HG03103 (cell line): ENCODE measurements at regions not wholly inside any gene's neighbourhood (a gene's known extent, or its start where the extent isn't known, plus 50 kb on each side); places are given as distances from the start of the nearest gene placed in this dataset.
"Not testable (repeated sequence)": the region's sequence is repeated elsewhere in the genome, so short reads cannot be mapped to it uniquely, and the experiment has no call there.

Source experiments
- ATAC-seq: cut with Tn5 transposase; IDR thresholded peaks from one replicate; pipeline ENCODE4 v1.9.1; 2021; ENCODE audit warnings: low read depth; ENCODE audit not compliant: unreplicated experiment

DNA sequence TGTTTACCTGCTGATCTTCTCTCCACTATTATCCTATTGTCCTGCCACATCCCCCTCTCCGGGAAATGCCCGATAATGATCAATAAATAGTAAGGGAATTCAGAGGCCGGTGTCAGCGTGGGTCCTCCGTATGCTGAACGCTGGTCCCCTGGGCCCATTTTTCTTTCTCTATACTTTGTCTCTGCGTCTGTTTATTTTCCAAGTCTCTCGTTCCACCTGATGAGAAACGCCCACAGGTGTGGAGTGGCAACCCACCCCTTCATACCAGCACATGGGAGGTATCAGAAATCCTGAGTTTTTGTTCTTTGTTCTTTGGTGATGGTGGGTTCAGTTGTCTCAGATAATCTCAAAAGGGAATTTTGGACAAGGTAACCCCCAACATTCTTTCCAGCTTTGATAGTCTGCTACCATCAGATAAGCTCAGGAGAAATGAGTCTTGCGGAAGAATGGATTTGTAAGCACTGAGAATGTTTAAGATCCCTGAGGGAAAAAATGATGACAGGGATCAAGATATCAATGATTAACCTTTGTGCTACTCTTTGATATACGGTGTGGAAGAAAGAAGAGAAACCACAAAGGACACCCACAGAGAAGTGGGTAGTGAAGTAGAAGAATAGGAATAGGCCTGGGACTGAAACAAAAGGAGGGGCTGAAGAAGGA lies 117.9 kb downstream of the CEP44 start:
- ATAC-seq: no peak

DNA sequence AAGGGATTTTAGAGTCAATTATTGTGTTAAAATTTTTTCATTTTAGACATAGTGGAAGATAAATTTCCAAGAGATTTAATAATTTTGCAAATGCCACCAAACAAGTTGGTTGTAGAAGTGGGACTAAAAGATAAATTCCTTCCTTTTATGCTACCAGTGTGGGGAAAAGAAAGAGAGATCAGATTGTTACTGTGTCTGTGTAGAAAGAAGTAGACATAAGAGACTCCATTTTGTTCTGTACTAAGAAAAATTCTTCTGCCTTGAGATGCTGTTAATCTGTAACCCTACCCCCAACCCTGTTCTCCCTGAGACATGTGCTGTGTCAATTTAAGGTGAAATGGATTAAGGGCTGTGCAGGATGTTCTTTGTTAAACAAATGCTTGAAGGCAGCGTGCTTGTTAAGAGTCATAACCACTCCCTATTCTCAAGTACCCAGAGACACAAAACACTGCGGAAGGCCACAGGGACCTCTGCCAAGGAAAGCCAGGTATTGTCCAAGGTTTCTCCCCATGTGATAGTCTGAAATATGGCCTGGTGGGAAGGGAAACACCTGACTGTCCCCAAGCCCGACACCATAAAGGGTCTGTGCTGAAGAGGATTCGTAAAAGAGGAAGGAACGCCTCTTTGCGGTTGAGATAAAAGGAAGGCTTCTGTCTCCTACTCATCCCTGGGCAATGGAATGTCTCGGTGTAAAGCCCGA lies 117.0 kb downstream of the CEP44 start:
- ATAC-seq: not testable (repeated sequence)

DNA sequence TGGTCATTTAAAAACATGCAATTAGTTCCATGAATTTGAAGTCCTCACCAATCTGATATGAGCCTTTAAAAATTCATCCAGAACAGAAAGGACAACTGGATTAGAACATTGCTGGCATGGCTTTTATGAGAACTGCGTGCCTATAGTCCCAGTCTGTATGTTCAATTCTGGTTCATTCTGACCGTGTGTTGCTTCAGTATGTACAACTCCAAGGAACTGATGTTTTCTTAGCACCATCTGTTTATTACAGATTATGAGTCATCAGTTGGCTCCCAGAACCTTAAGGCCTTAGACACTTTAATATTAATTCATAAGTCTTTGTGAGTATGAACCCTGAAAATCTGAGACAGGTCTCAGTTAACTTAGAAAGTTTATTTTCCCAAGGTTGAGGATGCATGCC lies 115.0 kb downstream of the CEP44 start:
- ATAC-seq: no peak

DNA sequence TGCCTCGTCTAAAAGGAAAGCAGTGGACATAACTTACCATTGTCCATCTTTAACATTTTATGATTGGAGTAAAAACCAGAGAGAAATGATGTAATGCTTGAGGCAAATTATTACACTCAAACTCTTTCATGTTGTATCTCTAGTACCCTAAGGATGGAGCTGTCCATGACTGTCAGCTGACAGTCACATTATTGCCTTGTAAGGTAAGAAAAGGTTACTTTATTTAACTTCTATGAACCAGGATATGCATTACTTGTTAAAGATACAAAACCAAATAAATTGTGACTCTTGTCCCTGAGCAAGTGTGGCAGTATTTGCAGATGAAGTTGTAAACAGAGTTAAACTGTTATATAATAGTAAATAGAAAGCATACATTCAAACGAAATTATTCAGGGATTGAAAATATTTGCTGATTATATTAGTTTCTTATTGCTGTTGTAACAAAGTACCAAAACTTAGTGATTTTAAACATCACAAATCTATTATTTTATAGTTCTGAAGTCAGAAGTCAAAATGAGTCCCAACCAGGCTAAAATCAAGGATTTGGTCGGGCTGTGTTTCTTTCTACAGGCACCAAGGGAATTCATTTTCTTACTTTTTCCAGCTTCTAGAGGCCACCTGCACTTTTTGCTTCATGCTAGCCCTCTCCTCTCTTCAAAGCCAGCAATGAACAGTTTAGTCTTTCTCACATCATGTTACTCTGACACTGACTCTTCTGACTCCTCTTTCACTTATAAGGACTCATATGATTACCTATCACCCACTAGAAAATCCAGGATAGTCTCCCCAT lies 113.8 kb downstream of the CEP44 start:
- no peak for ATAC-seq

DNA sequence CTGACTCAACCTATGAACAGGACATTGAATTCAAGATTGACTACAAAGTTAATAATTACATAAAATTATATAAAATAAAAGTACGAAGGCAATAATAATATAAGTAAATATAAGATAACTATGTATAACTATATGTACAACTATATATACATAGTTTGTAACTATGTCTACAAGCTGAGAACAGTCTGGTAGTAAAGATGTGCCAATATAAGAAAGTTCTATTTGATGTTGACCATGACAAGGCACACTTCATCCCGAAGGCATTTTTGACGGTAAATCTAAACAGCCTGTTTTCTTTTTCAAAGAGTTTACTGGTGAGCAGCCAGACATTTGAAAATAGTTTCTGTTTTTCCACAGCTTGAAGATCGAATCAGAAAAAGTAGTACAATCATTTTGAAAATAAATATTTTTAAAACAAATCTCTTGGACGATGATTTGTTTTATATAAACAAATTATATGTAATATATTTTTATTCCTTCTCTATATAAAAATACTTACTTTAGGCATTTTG lies 112.9 kb downstream of the CEP44 start:
- no peak for ATAC-seq

DNA sequence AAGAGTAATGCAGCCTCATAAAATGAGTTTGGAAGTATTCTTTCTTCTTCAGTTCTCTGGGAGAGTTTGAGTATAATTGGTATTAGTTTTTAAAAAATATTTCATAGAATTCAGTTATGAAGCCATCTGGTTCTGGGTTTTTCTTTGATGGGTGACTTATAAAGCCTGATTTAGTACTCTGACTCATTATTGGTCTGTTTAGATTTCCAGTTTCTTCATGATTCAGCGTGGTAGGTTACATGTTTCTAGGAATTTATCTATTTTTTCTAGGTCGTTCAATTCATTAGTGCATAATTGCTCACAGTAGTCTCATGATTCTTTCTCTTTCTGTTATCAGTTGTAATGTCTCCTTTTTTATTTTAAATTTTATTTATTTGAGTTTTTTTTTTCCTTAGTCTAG lies 111.2 kb downstream of the CEP44 start:
- ATAC-seq: no peak

DNA sequence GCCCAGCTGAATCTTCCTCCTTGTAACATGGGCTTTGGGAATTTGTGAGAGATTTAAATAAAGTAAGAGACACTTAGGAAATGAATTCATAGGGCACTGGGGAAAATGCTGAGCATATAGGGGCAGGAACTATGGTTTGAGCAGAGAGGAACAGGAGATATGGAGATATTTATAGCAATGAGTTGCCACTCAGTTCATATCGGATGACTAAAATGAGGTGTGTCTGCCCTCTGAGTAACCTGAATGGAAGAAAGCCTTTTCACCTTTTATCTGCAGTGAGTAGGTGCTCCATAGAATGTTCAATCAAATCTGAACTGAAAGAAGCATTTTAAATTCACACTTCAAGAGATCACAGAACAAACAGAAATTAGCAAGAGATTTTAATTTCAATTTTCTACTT lies 105.7 kb downstream of the CEP44 start:
- no peak for ATAC-seq

DNA sequence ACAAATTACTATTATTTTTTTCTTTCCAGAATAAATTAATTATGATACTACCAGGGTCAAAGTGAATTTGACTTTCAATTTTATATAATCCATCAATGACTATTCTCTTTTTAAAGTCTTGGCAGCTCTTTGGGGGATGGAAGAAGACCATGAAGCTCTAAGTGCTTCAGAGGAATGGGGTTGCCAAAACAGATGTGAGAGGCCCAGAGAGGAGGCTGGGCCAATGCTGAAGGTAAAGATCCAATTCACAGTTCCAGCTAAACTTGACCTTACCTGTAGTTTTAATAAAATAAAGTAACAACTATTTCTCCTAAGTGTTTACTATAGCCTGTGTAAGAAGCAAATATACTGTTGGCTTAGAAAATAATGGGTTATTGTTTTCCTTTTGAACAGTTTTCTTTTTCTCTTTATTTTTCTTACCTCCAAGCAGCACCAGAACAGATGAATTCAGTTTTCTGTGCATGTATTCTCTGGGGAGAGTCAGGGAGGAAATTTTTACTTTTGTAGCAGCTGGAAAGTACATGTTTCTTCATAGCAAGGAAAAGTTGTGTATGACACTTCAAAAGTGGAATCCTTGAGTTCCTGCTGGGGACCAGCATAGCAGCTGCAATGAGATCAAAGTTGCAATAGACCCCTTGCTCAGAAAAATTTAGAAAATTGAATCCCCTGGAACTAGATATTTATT lies 104.9 kb downstream of the CEP44 start:
- no peak for ATAC-seq

DNA sequence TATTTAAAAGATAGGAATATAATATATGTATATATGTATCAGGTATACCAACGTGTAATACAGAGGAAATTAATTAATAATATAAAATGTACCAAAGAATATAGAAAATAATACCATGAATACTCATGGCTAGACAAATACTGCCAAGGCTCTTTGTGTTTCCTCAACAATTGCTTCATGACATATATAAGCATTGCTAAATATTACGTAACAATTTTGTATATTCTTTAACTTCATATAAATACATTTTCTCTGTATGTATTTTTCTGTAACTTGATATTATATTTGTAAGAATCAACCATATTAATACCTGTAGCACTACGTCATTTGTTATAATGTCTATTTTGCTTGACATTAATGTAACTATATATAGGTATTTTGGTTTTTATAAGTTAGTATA lies 104.0 kb downstream of the CEP44 start:
- ATAC-seq: no peak

DNA sequence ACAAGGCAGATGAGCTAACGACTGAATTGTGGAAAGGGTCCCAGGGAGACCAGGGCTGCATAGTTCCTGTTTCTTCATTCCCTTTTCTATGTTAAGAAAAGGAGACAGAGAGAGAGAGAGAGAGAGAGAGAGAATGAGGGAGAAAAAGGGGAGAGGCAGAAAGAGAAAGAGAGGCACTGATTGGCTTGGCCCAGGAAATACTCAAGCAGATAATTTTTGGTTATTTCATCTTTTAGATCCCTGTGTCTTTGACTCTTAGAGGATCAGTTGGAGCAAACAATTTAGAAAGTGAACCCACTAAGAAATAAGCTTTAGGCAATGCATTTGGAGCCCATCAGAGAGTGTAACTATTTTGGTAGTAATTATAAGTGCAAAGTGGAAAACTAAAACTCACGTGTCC lies 103.4 kb downstream of the CEP44 start:
- no peak for ATAC-seq

DNA sequence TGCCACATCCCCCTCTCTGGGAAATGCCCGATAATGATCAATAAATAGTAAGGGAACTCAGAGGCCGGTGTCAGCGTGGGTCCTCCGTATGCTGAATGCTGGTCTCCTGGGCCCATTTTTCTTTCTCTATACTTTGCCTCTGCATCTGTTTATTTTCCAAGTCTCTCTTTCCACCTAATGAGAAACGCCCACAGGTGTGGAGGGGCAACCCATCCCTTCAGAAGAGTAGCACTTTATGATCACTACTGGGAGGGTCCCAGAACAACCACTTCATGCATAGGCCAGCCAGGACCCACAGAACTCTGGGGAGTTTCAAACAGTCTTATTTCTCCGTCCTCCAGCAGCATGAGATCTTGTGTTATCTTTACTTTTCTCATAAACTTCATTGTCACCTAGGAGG lies 100.1 kb downstream of the CEP44 start:
- no peak for ATAC-seq

DNA sequence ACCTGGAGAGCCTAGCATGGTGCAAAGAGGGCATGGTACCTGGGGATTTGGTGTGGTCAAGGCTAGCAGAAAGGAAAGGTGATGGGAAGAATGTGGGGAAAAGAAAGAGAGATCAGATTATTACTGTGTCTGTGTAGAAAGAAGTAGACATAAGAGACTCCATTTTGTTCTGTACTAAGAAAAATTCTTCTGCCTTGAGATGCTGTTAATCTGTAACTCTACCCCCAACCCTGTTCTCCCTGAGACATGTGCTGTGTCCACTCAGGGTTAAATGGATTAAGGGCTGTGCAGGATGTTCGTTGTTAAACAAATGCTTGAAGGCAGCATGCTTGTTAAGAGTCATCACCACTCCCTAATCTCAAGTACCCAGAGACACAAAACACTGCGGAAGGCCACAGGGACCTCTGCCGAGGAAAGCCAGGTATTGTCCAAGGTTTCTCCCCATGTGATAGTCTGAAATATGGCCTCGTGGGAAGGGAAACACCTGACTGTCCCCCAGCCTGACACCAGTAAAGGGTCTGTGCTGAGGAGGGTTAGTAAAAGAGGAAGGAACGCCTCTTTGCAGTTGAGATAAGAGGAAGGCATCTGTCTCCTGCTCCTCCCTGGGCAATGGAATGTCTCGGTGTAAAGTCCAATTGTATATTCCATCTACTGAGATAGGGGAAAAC lies 99.4 kb downstream of the CEP44 start:
- ATAC-seq: not testable (repeated sequence)
